Activated CD4-positive, alpha-beta T cell treated with anti-CD3 and anti-CD28 coated beads for 4 hours (primary cell): ENCODE measurements at regions not wholly inside any gene's neighbourhood (a gene's known extent, or its start where the extent isn't known, plus 50 kb on each side); places are given as distances from the start of the nearest gene placed in this dataset.
A peak's percentile ranks its signal among the peaks of the same experiment; 100 is the strongest.
"Not testable (repeated sequence)": the region's sequence is repeated elsewhere in the genome, so short reads cannot be mapped to it uniquely, and the experiment has no call there.

ENCODE experiments used
- DNase-seq, 2 donors: peaks; one replicate each; pipeline ENCODE4 v3.0.0-alpha.2; 2020

- not testable (repeated sequence) for DNase-seq
These were observed 94.0 kb upstream of the CHD2 start for GRCh38 chr15:92806171-92806570.

- no peak for DNase-seq
These were observed 93.4 kb upstream of the CHD2 start for GRCh38 chr15:92806763-92807162.

GRCh38 chr15:92807971-92808571, 92.1 kb upstream of the CHD2 start:
- DNase-seq: peak in 1 of 2 donors; percentile 21

GRCh38 chr15:92808598-92809063, 91.5 kb upstream of the CHD2 start:
- peak in 1 of 2 donors; percentile 24 for DNase-seq

- peak; percentile 97 to 98 for DNase-seq
These were observed 90.9 kb upstream of the CHD2 start for GRCh38 chr15:92809064-92809879.

GRCh38 chr15:92809880-92810361, 90.2 kb upstream of the CHD2 start:
- no peak for DNase-seq

- DNase-seq: no peak
These were observed 89.5 kb upstream of the CHD2 start for GRCh38 chr15:92810418-92811138.

- DNase-seq: no peak
These were observed 88.8 kb upstream of the CHD2 start for GRCh38 chr15:92811148-92811913.

- no peak for DNase-seq
These were observed 87.9 kb upstream of the CHD2 start for GRCh38 chr15:92812271-92812670.

- DNase-seq: no peak
These were observed 86.6 kb upstream of the CHD2 start for GRCh38 chr15:92813485-92813884.

- no peak for DNase-seq
These were observed 82.7 kb upstream of the CHD2 start for GRCh38 chr15:92817339-92817886.

- DNase-seq: no peak
These were observed 81.4 kb upstream of the CHD2 start for GRCh38 chr15:92818651-92819277.

- no peak for DNase-seq
These were observed 80.6 kb upstream of the CHD2 start for GRCh38 chr15:92819278-92820235.

- peak; percentile 84 to 85 for DNase-seq
These were observed 79.7 kb upstream of the CHD2 start for GRCh38 chr15:92820236-92821021.

- no peak for DNase-seq
These were observed 78.5 kb upstream of the CHD2 start for GRCh38 chr15:92821491-92822116.

- DNase-seq: no peak
These were observed 77.6 kb upstream of the CHD2 start for GRCh38 chr15:92822216-92823144.

- DNase-seq: no peak
These were observed 74.1 kb upstream of the CHD2 start for GRCh38 chr15:92825985-92826384.

- not testable (repeated sequence) for DNase-seq
These were observed 72.1 kb upstream of the CHD2 start for GRCh38 chr15:92827991-92828390.
